H9 (cell line): ENCODE measurements at regions not wholly inside any gene's neighbourhood (a gene's known extent, or its start where the extent isn't known, plus 50 kb on each side); places are given as distances from the start of the nearest gene placed in this dataset.

ENCODE experiments used
- DNase-seq: peaks from one replicate; pipeline ENCODE4 v3.0.0-alpha.2; 2017
- H2AFZ ChIP-seq: one replicate; pipeline ENCODE4 v1.6.1; 2013; ENCODE audit warnings: mild to moderate bottlenecking, low read length, control low read depth, moderate library complexity
- H2AK5ac ChIP-seq: 2 replicates; pipeline ENCODE4 v1.6.1; 2013; ENCODE audit warnings: low read length, control low read depth, mixed read lengths; ENCODE audit not compliant: insufficient read length
- H2BK120ac ChIP-seq: one replicate; pipeline ENCODE4 v1.6.1; 2013; ENCODE audit warnings: low read depth, mild to moderate bottlenecking, low read length, control low read depth, inconsistent platforms; ENCODE audit not compliant: poor library complexity, severe bottlenecking
- H2BK12ac ChIP-seq: 2 replicates; pipeline ENCODE4 v1.6.1; 2013; ENCODE audit warnings: low read length, control low read depth, mixed read lengths, low read depth; ENCODE audit not compliant: insufficient read length
- H2BK15ac ChIP-seq: 2 replicates; pipeline ENCODE4 v1.6.1; 2013; ENCODE audit warnings: low read depth, low read length, control low read depth
- H2BK20ac ChIP-seq: one replicate; pipeline ENCODE4 v1.6.1; 2013; ENCODE audit warnings: low read depth, mild to moderate bottlenecking, low read length, control low read depth, inconsistent platforms; ENCODE audit not compliant: poor library complexity, severe bottlenecking
- H2BK5ac ChIP-seq: 2 replicates; pipeline ENCODE4 v1.6.1; 2013; ENCODE audit warnings: low read length, control low read depth, mixed read lengths; ENCODE audit not compliant: insufficient read length
- H3K14ac ChIP-seq: 2 replicates; pipeline ENCODE4 v1.6.1; 2013; ENCODE audit warnings: low read length, control low read depth; ENCODE audit not compliant: insufficient read depth
- H3K18ac ChIP-seq: 2 replicates; pipeline ENCODE4 v1.6.1; 2013; ENCODE audit warnings: low read depth, mild to moderate bottlenecking, mixed read lengths, low read length, control low read depth; ENCODE audit not compliant: insufficient read length
- H3K23ac ChIP-seq: 2 replicates; pipeline ENCODE4 v1.6.1; 2013; ENCODE audit warnings: low read length, control low read depth, mixed read lengths, low read depth; ENCODE audit not compliant: insufficient read length
- H3K23me2 ChIP-seq: 2 replicates; pipeline ENCODE4 v1.6.1; 2013; ENCODE audit warnings: low read depth, mild to moderate bottlenecking, mixed read lengths, low read length, control low read depth; ENCODE audit not compliant: insufficient read length, poor library complexity, severe bottlenecking
- H3K27ac ChIP-seq: 2 replicates; pipeline ENCODE4 v1.5.1; 2013; ENCODE audit warnings: low read length, control low read depth, mixed read lengths, low read depth; ENCODE audit not compliant: insufficient read length
- H3K27me3 ChIP-seq: 2 replicates; pipeline ENCODE4 v1.6.1; 2013; ENCODE audit warnings: low read length, control low read depth, inconsistent platforms; ENCODE audit not compliant: insufficient read depth
- H3K4ac ChIP-seq: 2 replicates; pipeline ENCODE4 v1.6.1; 2013; ENCODE audit warnings: low read depth, mild to moderate bottlenecking, control low read depth, inconsistent platforms, low read length, moderate library complexity
- H3K4me1 ChIP-seq: 2 replicates; pipeline ENCODE4 v1.6.1; 2013; ENCODE audit warnings: low read length, control low read depth, inconsistent platforms; ENCODE audit not compliant: insufficient read depth
- H3K4me2 ChIP-seq: 2 replicates; pipeline ENCODE4 v1.6.1; 2013; ENCODE audit warnings: low read length, control low read depth, mixed read lengths; ENCODE audit not compliant: insufficient read length, insufficient read depth
- H3K56ac ChIP-seq: 2 replicates; pipeline ENCODE4 v1.6.1; 2013; ENCODE audit warnings: low read depth, mild to moderate bottlenecking, mixed read lengths, low read length, control low read depth; ENCODE audit not compliant: insufficient read length
- H3K79me1 ChIP-seq: 2 replicates; pipeline ENCODE4 v1.6.1; 2013; ENCODE audit warnings: low read depth, mild to moderate bottlenecking, moderate library complexity, low read length, control low read depth, inconsistent platforms; ENCODE audit not compliant: insufficient read depth, poor library complexity, severe bottlenecking
- H3K79me2 ChIP-seq: 2 replicates; pipeline ENCODE4 v1.6.1; 2013; ENCODE audit warnings: low read length, control low read depth, inconsistent platforms; ENCODE audit not compliant: insufficient read depth
- H3K9ac ChIP-seq: 2 replicates; pipeline ENCODE4 v1.6.1; 2013; ENCODE audit warnings: low read length, control low read depth, mixed read lengths; ENCODE audit not compliant: insufficient read length; ENCODE audit errors: extremely low read depth
- H3K9me3 ChIP-seq: one replicate; pipeline ENCODE4 v1.6.1; 2013; ENCODE audit warnings: low read depth, low read length, inconsistent platforms; ENCODE audit not compliant: control insufficient read depth
- H3T11ph ChIP-seq: one replicate; pipeline ENCODE4 v1.6.1; 2013; ENCODE audit warnings: mild to moderate bottlenecking, low read length, control low read depth, inconsistent platforms
- H4K20me1 ChIP-seq: one replicate; pipeline ENCODE4 v1.6.1; 2013; ENCODE audit not compliant: control insufficient read depth, insufficient read length, insufficient read depth
- H4K5ac ChIP-seq: 2 replicates; pipeline ENCODE4 v1.6.1; 2013; ENCODE audit warnings: low read depth, mild to moderate bottlenecking, mixed read lengths, low read length, control low read depth; ENCODE audit not compliant: insufficient read length
- H4K8ac ChIP-seq: replicated peaks from 2 replicates; pipeline ENCODE4 v1.6.1; 2013; ENCODE audit warnings: low read length, control low read depth, mixed read lengths, low read depth; ENCODE audit not compliant: insufficient read length
- H4K91ac ChIP-seq: 2 replicates; pipeline ENCODE4 v1.6.1; 2013; ENCODE audit warnings: low read depth, mild to moderate bottlenecking, moderate library complexity, mixed read lengths, low read length, control low read depth; ENCODE audit not compliant: insufficient read length
- H3K27ac Mint-ChIP-seq, 3 experiments: 2 replicates in 2 of 3; 3 replicates in 1 of 3; pipeline ENCODE4 v1.8.0; 2020 to 2021; ENCODE audit warnings: mixed read lengths in 3 of 3, mild to moderate bottlenecking in 1 of 3, moderate library complexity in 1 of 3
- H3K27me3 Mint-ChIP-seq: 2 replicates; pipeline ENCODE4 v1.8.0; 2021; ENCODE audit warnings: low read depth, mild to moderate bottlenecking, moderate library complexity, mixed read lengths
- H3K36me3 Mint-ChIP-seq, 3 experiments: 2 replicates in 2 of 3; 3 replicates in 1 of 3; pipeline ENCODE4 v1.8.0; 2020 to 2021; ENCODE audit warnings: low read depth in 3 of 3, mixed read lengths in 3 of 3; ENCODE audit not compliant: insufficient read depth in 1 of 3
- H3K4me1 Mint-ChIP-seq, 2 experiments: 2 replicates each; pipeline ENCODE4 v1.8.0; 2020; ENCODE audit warnings: mixed read lengths in 2 of 2
- H3K4me3 Mint-ChIP-seq, 2 experiments: 2 replicates in 1 of 2; 3 replicates in 1 of 2; pipeline ENCODE4 v1.8.0; 2020 to 2021; ENCODE audit warnings: mild to moderate bottlenecking in 2 of 2, mixed read lengths in 2 of 2, moderate library complexity in 1 of 2
- H3K9me3 Mint-ChIP-seq, 2 experiments: 2 replicates in 1 of 2; 3 replicates in 1 of 2; pipeline ENCODE4 v1.8.0; 2020; ENCODE audit warnings: mild to moderate bottlenecking in 2 of 2, mixed read lengths in 2 of 2, moderate library complexity in 1 of 2
- WGBS: extraction: QIAGEN DNeasy Blood & Tissue Kit; methylation state at CpG from one replicate; pipeline ENCODE4 v1.1.7; 2013; ENCODE audit warnings: missing lambda C conversion rate, low lambda C conversion rate, mixed read lengths; ENCODE audit not compliant: insufficient read length; ENCODE audit errors: extremely low coverage; 5-methylcytosine and 5-hydroxymethylcytosine counted together
- TF ChIP-seq, protein P1 (sequence below): fragments of 200-600 bp; sonication (generic); conservative IDR thresholded peaks from 3 replicates; pipeline ENCODE4 v1.8.0; 2021; ENCODE audit warnings: antibody characterized with exemption, mild to moderate bottlenecking

DNA sequence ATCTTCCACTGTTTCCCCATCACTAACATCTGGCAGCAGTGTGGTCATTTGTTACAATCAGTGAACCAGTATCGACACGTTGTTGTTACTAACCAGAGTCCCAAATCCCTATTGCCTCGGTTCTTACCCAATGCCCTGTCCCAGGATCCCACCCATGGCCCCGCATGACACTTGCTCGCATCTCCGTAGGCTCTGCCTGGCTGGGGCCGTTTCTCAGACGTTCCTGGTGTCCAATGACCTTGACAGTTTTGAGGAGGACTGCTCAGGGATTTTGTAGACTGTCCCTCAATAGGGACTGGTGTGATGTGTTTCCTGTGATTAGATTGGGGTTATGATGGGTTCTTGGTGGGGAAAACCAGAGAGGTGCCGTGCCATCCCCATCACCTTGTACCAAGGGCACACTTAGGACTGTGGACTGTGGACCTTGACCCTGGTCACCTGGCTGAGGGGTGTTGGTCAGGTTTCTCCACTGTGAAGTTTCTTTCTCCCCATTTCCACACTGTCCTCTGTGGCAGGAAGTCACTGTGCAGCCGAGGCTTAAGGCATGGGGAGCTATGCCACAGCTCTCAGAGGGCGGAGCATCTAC lies 108.4 kb downstream of the ADRA2C start:
- Mint-ChIP-seq H3K4me1 (peaks cover 22 to 35% of the 10 kb centered on the region in 2 experiments), H3K9me3 (peaks cover 14 to 17% of the 10 kb centered on the region in 2 experiments), H3K4me3 (no peak overlapping the region), H3K27me3 (peaks cover 90% of the 10 kb centered on the region), H3K36me3 (peaks cover 5 to 12% (median 9%) of the 10 kb centered on the region in 3 experiments; a peak in 6 of 7 replicates), H3K27ac (no peak overlapping the region)
- Histone ChIP-seq H3K4ac (no peak overlapping the region), H3K23ac (no peak overlapping the region), H3T11ph (no peak overlapping the region), H2AFZ (no peak overlapping the region), H3K79me2 (no peaks in the 10 kb centered on the region), H2AK5ac (no peak overlapping the region), H2BK5ac (no peak overlapping the region), H3K14ac (no peak overlapping the region; the same call in 1 of the 2 replicates), H3K27me3 (peaks cover 2% of the 10 kb centered on the region; the same call in 1 of the 2 replicates), H3K56ac (no peak overlapping the region), H3K4me1 (peaks cover 5% of the 10 kb centered on the region; the same call in 1 of the 2 replicates), H3K18ac (no peak overlapping the region), H3K27ac (no peak overlapping the region), H4K8ac (no peak overlapping the region), H4K5ac (no peak overlapping the region), H2BK15ac (no peak overlapping the region), H3K9ac (no peak overlapping the region), H3K23me2 (peaks cover 9% of the 10 kb centered on the region), H2BK20ac (no peak overlapping the region), H2BK12ac (no peak overlapping the region), H3K9me3 (no peaks in the 10 kb centered on the region), H2BK120ac (no peak overlapping the region), H3K79me1 (no peaks in the 10 kb centered on the region), H4K91ac (no peak overlapping the region), H3K4me2 (no peak overlapping the region), H4K20me1 (no peaks in the 10 kb centered on the region)
- WGBS: no CpG with 5 or more reads among the region's 11 CpGs
- TF ChIP-seq, protein P1, sequence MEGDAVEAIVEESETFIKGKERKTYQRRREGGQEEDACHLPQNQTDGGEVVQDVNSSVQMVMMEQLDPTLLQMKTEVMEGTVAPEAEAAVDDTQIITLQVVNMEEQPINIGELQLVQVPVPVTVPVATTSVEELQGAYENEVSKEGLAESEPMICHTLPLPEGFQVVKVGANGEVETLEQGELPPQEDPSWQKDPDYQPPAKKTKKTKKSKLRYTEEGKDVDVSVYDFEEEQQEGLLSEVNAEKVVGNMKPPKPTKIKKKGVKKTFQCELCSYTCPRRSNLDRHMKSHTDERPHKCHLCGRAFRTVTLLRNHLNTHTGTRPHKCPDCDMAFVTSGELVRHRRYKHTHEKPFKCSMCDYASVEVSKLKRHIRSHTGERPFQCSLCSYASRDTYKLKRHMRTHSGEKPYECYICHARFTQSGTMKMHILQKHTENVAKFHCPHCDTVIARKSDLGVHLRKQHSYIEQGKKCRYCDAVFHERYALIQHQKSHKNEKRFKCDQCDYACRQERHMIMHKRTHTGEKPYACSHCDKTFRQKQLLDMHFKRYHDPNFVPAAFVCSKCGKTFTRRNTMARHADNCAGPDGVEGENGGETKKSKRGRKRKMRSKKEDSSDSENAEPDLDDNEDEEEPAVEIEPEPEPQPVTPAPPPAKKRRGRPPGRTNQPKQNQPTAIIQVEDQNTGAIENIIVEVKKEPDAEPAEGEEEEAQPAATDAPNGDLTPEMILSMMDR: no peak
- no peak for DNase-seq
